K562 (cell line): ENCODE measurements at regions not wholly inside any gene's neighbourhood (a gene's known extent, or its start where the extent isn't known, plus 50 kb on each side); places are given as distances from the start of the nearest gene placed in this dataset.
"Not testable (repeated sequence)": the region's sequence is repeated elsewhere in the genome, so short reads cannot be mapped to it uniquely, and the experiment has no call there.

Experiments
- CTCF ChIP-seq, 3 experiments: IDR thresholded peaks in 2 of 3; conservative IDR thresholded peaks in 1 of 3; 2 replicates each; pipeline ENCODE4 v1.5.1; 2011 to 2012; ENCODE audit warnings: low read length in 3 of 3, mild to moderate bottlenecking in 3 of 3, control low read depth in 2 of 3, improper control_type of control experiment in 1 of 3, inconsistent platforms in 1 of 3, low read depth in 1 of 3, mixed read lengths in 1 of 3, moderate library complexity in 1 of 3; ENCODE audit not compliant: insufficient read depth in 2 of 3
- ETV5 ChIP-seq: sonication (generic); formaldehyde crosslinking; IDR thresholded peaks from 2 replicates; pipeline ENCODE4 v1.4.0; 2020; ENCODE audit warnings: low read depth, mild to moderate bottlenecking, missing genetic modification reagents
- HDAC1 ChIP-seq, 2 experiments: fragments of 450-650 bp; IDR thresholded peaks; 2 replicates each; pipeline ENCODE4 v1.6.1; 2016 to 2017; ENCODE audit warnings: inconsistent platforms in 1 of 2, mild to moderate bottlenecking in 1 of 2, moderate library complexity in 1 of 2
- KDM4B ChIP-seq, 2 experiments: fragments of 450-650 bp in 1 of 2; sonication (generic) in 1 of 2; IDR thresholded peaks; 2 replicates each; pipeline ENCODE4 v1.6.1; 2016 to 2017; ENCODE audit warnings: borderline replicate concordance in 2 of 2, antibody characterized with exemption in 1 of 2, low read depth in 1 of 2, mild to moderate bottlenecking in 1 of 2
- POLR2A ChIP-seq: fragments of 450-650 bp; conservative IDR thresholded peaks from 2 replicates; pipeline ENCODE4 v1.6.1; 2016
- RB1 ChIP-seq: fragments of 450-650 bp; IDR thresholded peaks from 2 replicates; pipeline ENCODE4 v1.6.1; 2017; ENCODE audit warnings: low read depth, mild to moderate bottlenecking
- RBM34 ChIP-seq: fragments of 200-400 bp; formaldehyde crosslinking; IDR thresholded peaks from 2 replicates; pipeline ENCODE4 v1.6.1; 2018; ENCODE audit warnings: low read length, borderline replicate concordance; ENCODE audit not compliant: insufficient read depth
- USF2 ChIP-seq: sonication (generic); formaldehyde crosslinking; IDR thresholded peaks from 2 replicates; pipeline ENCODE4 v1.5.0; 2020; ENCODE audit warnings: missing genetic modification reagents
- ZBTB33 ChIP-seq: sonication (generic); formaldehyde crosslinking; IDR thresholded peaks from 2 replicates; pipeline ENCODE4 v1.8.1; 2023; ENCODE audit warnings: mild to moderate bottlenecking, missing genetic modification reagents
- ZFPM2 ChIP-seq: fragments of 250-450 bp; sonication (Bioruptor Pico); IDR thresholded peaks from 2 replicates; pipeline ENCODE4 v1.5.1; 2022; ENCODE audit warnings: mild to moderate bottlenecking

- not testable (repeated sequence) for TF ChIP-seq KDM4B (IDR thresholded peaks at IDR 0.05; ENCODE audit: borderline replicate concordance in 2 of 2, low read depth in 1 of 2); ZBTB33 (CRISPR knock-in tag); ETV5 (CRISPR knock-in tag); ZFPM2 (CRISPR knock-in tag); CTCF (IDR thresholded peaks at IDR 0.05 in 2 of 3, conservative IDR thresholded peaks at IDR 0.05 in 1 of 3; ENCODE audit: insufficient read depth in 2 of 3, low read depth in 1 of 3, low read length in 3 of 3); HDAC1 (IDR thresholded peaks at IDR 0.05); POLR2A; RB1; USF2 (CRISPR knock-in tag); RBM34
These were observed 355.7 kb upstream of the ANKRD30A start for GRCh38 chr10:36769741-36770140.
